ENCODE measurements at regions not wholly inside any gene's neighbourhood (a gene's known extent, or its start where the extent isn't known, plus 50 kb on each side); places are given as distances from the start of the nearest gene placed in this dataset.

DNA sequence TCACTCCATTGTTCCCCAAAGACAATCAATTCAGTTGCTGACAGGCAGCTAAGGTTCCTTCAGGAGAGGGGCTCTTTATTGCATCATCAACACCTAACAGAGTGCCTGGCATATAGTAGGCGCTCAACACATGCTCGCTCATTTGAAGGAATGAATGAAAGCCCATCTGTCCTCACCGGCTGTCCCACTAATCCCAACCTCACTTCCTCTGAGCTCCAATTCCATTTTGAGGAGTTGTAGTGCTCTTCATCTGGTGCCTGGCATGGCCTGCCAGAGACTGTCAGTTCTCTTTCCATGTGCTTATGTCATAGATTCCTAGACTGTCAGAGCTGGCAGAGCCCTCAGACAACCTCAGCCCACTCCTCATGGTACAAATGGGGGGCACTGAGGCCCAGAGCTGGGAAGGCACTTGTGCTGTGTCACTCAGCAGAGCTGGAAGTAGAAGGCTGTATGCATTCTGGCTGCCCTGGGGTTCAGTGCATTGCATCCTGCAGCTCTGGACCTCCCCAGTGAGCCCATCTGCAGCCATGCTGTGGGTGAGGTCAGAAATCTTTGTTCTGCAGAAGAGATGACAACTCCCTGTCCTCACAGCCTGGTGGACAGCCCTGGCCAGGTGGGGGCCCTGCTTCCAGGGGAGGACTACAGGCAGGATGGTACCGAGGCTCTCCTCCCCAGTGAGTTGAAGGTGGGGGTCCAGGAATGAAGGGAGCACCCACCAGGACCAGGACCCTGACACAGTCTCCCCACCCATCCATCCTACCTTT, 134.9 kb upstream of the PJA1 start:
- DNase-seq: no peak

DNA sequence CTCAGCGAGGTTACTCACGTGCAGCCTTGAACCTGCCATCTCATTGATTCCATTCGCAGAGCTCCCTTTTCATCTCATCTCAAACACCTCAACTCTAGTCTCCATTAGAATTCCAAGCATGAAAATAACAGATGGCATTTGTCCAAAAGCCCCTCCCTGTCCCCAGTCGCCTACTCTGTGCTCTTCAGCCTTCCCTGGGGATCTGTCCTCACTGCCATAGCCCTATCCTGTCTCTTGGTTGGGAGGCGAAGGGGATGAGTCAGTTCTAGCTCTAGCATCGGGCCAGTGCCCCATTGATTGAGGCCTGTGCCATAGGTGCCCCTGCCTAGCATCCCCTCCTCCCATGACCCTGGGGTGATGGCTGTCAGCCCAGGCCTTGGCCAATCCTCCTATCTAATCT, 134.0 kb upstream of the PJA1 start:
- no peak for DNase-seq

DNA sequence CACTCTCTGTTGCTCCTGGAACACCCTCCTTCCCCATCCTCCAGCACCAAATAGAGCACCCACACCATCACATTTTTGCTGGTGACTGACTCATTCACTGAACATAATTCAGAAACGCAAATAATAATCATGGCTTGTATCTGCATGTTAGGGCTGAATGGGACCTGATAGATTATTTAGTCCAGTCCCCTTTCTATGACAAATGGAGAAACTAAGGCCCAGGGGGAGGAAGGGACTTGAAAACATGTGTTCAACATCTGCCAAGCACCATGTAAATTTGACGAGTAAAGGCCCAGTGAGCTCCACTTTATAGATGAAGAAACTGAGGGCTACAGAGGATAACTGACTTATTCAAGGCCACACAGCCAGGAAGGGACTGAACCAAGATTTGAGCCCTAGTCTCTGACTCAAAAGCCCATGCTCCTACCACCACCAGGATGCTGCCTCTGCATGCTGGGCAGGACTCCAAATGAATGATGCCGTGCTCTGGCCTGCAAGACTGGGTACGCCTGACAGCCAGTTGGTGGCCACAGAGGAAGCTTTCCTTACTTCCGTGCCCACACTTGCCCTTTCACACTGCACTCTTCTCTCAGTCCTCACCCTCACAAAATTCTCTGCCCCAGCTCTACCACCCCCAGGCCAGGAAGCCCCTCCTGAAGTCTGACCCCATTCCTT, 133.3 kb upstream of the PJA1 start:
- no peak for DNase-seq

DNA sequence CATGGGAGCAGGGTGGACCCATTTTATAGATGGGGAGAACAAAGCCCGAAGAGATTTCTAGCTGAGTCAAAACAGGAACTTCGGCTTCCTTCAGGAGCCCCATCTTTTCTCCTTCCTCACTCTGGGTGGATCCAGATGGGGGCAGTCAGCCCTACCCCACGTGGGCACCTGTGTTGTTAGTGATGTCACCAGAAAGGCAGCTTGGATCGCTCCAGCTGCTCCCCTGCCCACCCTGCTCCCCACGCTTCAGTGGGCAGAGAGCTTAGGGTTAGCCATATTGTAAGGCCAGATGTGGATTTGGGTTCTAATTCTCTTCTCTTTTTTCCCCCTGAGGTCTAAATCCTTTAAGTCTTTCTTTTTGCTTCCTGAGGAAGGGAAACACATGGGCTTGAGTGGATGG, 132.3 kb upstream of the PJA1 start:
- no peak for DNase-seq

DNA sequence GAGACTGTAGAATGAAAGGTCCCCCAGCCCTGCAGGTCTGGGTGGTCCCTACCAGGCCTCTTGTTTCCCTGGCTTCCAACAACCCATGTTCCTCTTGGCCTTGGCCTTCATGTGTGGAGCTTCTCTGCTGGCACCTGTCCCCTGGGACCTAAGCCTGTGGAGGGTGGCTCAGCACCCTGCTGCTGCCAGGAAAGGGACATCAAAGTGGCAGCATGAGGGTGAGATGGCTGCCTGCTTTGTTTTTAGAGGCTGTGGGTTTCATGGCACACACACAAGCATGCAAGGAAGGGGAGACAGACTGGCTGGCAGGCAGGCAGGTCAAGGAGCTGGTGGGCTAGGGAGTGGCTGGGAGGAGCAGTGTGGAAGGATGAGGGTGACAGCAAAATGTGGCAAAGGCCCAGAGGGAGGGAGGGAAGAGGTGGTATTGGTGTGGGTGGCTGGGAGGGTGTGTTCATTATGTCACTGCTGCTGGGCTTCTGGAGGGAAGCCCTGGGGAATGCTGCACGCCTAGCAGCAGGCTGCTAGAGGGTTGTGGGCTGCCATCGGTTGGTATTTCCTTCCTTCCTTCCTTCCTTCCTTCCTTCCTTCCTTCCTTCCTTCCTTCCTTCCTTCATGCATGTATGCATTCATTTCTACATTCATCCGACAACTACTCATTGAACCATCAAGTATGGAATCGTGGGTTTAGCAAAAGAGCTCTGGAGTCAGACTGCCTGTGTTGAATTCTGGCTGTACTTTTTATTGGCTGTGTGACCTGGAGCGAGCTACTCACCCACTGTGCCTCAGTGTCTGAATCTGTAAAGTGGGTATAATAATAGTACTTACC, 128.7 kb upstream of the PJA1 start:
- DNase-seq: no peak

DNA sequence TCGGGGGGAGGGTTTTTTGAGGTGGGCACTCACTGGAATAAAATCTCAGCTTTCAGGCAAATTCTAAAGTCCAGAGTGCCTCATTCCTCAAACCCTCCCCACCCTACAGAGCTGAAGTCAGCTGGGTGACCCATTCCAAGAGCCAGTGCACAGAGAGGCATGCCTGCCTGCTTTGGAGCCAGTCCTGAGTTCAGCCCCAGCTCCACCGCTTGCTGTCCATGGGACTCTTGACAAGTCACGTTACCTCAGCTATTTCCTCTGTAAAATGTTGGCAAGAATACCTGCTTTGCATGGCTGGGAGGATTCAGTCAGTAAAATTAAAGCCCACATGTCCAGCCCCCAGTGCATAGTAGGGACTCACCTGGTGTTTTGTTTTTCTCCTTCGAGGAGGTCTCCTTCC, 125.9 kb upstream of the PJA1 start:
- no peak for DNase-seq

DNA sequence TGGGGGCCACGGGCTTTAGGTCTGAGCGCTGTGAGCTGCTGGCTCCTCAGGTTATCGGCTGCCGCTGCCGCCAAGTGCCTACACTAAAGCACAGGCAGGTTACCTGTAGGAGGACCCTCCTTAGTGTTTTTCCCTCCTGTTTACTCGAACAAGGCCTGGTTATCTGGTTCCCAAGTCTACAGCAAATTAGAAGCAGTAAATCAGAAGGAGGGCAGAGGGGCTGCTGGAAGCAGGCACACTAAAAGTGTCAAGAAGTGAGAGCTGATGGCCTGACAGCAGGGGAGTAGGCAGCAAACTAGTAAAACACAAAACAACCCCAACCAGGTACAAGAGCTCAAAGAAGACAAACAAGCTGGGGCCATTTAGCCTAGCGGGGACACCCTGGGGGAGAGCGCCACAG, 125.0 kb upstream of the PJA1 start:
- no peak for DNase-seq

DNA sequence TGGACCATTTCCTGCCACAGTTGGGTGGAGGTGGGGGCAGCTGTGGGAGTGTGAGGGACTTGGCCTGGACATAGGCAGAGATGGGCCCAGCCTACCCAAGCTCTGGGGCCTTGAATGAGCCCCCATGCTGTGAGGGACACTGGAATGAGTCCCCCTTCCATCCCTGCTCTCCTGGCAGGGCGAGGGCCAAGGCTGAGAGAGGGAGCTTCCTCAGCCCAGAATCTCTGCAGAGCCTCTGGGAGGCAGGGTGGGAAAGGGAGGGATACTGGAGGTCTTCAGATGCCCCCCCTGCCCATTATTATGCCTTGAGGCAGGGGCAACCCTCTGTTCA, 124.5 kb upstream of the PJA1 start:
- DNase-seq: no peak

DNA sequence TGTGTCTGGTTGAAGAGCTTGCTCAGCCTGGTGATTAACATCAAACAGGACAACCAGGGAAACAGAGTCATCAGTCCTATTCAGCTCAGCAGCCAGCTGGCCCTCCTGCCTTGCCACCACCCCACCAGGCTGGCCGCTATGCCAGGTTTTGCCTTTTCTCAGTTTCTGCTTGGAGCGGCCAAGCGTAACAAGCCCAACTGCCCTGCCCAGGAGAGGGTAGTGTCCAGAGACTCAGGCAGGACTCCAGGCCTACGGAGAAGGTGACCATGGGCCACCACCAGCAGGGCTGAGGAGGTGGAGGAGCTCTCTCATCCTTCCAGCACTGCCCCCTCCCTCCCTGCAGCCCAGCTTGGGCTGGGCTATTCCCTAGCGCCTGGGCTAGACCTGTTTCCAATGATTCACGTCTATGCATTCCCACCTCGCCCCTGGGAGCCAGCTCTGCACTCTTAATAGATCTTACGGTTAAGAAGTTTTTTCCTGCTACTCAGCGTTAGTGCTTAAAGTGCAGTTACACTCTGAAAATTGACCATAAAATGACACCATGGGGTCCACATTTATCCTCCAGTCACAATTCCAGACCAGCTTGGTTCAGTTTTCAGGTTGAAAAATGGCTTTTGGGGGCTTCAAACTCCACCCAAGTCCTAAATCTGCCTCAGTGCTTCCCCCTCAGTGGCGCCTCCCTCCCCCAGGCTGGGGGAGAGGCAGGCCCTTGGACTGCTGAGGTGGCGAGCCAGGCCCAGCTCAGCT, 124.0 kb upstream of the PJA1 start:
- DNase-seq: no peak

DNA sequence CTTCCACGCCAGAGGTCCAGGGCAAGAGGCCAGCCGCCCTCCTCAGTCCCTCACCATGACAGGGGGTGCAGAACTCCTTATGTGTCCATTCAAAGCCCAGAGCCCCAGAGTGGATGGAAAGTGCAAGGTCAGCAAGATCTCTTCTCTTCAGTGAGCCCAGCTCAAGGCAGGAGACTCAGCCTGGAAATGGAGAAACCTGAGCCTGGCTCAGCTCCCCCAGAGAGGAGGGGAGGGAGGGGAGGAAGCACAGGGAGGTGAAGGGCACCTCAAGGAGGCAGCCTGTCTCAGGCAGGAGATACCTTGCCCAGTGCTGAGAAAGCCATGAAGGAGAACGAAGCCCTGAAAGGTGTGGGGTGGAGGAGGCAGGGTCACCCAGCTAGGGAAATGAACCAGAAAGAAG, 121.8 kb upstream of the PJA1 start:
- DNase-seq: no peak

DNA sequence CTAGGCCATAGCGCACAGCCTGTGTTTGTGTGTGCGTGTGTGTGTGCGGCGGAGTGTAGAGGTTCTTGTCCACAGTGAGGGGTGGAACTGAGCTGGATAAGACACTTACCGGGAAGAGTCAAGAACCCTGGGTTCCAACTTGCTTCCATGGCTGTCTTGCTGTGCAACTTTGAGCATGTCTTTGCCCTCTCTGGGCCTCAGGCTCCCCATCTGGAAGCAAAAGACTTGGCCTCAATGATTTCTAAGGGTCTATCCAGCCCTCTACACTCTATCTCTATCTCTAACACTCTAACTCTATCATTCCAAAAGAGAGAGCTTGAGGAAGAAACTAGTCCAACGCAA, 121.3 kb upstream of the PJA1 start:
- DNase-seq: no peak

DNA sequence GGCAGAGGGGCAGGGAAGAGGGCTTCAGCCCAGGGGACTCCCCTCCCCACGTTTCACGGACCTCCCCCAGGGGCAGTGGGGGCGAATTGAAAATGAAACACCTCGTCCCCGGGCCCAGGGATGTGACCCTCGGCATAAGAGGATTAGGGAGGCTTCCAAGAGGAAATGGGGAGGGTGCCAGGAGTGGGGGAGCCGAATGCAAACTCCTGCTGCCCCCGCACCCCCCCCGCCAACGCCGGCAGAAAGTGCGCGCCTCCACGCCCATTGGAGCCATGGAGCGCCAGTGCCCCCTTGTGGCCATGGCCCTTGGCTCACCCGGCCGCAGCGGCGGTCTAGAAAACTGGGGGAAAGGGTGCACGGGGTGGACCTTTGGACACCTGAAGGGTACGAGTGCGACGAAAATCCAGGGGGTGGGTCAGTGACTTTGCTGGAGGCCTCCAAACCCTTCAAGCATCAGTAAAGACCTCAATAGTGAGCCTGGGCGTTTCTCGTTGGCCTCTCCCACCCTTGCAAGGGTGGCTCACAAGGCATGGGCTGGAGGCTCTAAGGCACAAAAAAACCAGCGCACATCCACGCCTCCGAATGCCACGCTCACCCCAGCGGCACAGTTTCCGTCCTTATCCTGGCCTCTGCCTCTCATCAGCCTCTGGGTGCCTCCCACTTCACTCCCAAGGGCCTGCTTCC, 120.8 kb upstream of the PJA1 start:
- peak; percentile 32 for DNase-seq

DNA sequence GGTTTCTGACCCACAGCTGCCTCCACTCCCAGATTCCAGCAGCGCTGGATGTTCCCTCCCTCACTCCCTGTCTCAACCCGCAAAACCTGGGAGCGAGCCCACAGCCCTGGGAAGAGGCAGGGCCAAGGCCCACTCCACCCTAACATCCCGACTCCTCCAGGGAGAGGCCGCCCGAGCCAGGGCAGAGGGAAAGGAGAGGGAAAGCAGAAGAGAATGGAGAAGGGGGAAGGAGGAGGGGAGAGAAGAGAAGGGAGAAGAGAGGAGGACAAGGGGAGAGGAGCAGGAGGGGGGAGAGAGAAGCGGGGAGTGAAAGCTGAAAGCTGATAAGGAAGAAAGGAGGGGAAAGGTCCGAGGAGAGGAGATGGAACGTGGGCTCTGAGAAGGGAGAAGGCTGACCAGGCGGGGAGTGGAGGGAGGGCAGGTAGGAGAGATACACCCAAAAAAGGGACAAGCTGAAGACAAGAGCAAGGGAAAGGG, 120.2 kb upstream of the PJA1 start:
- DNase-seq: no peak

DNA sequence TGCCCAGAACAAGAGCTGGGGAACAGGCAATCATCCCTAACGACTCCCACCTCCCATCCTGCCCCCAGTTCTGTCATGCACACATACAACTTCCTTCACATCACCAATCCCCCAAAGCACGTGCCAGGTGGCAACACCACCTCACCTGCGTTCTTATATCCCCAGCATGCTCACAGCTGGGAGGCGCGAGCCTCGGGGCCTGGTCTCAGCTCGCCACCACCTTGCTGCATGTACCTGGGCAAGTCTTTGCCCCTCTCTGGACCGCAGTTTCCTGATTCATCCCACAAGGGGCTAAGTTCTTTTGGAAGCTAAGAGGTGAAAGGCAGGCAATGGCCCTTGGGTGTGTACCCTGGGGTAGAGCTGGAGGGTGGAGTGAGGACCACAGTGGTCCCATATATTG, 119.2 kb upstream of the PJA1 start:
- no peak for DNase-seq

DNA sequence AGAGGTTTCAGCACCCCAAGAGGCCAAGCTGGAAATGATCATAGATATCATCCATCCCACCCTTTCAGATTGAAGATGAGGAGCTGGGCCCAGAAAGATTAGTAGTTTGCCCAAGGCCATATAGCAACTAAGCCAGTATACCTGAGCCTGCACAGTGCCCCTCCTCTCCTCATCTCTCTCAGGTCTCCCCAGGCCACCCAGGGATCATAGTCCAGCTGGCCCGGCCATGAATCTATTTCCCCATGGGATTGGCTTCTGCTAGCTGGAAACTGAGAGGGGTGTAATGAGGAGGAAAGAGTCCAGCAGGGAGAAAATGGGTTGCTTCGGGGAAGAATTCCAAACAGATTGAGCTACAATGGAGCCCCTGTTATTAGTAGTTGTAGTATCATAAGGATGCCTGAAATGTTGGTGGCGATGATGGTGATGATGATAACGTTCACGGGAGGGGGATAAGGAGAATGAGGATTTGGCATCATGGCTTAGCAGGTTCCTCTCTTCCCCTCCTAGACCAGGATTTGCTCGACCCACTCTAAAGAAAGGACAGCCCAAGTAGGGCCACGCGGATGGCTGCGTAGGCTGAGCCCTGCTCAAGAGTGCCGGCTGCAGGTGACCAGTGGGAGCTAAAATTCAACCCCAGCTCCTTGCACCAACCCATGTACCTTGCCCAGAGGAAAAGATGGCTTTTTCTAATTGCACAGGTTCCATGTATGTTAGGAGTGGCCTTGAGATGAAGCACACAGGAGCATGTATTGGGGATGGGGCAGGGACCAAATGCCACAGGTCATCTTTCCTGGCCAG, 117.8 kb upstream of the PJA1 start:
- DNase-seq: no peak

DNA sequence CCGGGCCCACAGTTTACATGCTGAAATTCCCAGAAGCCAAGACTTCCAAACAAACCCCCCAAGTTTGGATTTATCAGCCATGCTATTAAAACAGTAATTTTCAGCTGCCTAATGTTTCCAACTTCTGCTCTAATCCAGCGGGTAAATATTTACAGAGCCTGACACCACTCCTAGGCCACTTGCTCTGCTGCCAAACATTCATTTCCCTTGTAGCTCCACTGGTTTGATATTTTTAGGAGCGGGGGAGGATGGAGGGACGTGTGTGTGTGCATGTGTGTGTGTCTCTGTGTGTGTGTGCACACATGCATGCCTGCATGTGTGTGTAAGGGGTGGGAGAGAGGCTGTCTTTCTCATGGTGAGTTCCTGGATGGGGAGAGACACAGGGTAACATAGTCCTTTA, 115.7 kb upstream of the PJA1 start:
- no peak for DNase-seq

DNA sequence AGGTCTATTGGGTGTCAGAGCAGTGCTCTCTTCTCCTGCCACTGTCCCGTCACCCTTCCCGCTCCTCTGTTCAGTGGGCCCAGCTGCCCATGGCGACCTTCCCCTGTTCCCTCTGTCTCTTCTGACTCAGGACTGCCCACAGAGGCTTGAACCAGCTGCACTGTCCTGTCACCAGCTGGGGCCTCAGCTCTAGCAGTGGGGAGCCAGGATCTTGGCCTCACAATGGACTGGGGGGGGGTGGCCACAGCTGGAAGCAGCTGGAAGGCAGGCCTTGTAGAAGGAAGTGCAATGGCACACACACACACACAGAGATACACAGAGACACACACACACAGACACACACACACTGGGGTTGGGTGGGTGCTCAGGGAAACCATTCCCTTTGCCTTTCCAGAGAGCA, 114.0 kb upstream of the PJA1 start:
- no peak for DNase-seq

DNA sequence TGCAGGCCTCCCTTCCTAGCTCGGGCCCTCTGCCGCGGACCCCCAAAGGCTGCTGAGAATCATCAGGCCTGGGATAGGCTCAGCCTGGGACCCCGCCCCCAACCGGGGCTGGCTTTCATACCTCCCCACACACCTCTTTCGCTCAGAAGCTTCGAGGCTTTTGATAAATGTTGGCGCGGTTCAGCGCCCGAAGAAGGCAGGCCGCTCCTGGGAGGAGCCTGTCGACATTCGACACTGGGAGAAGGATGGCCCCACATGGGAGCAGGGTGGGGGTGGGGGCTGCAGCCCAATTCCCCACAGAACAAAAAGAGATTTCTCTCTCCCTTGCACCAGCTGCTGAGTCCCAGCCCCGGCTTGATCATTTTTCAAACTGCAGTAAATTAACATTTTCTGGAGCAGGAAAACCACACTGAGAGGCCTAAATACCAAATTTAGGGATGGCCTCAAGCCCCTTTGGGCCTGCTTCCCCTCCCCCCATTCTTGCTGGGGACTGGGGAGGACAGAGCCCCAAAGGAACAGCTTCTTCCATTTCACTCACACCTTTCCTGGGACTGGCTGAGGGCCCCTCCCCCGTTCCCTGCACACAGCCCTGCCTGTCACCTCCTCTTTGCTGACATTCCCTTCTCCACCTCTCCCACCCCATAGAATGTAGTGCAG, 112.9 kb upstream of the PJA1 start:
- DNase-seq: no peak

DNA sequence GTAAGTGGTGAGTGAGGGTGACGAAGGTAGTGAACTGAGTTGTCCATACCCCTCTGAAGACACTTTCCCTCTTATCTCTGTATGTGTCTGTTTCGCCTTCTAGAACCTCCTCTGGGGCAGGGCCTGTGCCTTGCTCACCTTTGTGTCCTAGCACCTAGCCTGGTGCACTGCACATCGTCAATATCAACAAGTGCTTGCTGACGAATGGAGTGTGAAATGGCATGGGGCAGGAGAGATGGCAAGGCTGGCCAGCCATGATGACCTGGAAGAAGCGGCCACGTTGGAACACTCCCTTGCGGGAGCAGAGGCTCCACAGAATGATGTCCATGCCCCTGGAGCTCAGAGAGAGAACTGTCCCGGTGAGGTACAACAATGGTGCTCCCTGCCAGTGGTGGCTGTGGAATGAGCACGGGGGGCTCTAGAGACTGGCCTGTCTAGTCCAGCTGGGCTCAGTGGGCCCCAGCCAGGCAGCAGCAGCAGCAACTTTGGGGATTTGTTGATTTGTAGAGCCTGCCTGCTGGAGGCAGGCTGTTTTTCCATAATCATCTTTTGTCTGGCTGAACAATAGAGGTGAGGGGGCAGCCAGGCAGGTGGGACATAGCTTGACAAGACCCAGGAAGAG, 112.2 kb upstream of the PJA1 start:
- DNase-seq: no peak

DNA sequence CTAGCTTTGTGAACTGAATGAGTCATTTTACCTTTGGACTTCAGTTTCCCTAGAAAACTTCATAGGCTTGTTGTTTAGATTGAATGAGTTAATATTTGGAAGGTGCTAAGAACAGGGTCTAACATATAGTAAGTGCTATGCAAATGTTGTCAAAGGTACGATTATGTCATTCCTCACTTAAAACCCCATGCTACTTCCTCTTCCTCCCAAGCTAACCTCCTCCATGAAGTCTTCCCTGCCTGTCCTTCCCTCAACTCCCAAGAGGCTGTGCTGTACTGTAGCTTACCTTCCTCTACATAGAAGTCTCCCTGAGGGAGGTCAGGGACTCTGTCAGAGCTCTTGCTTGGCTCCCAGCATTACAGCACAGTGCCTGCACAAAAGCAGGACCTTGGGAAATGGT, 103.4 kb upstream of the PJA1 start:
- DNase-seq: no peak

DNA sequence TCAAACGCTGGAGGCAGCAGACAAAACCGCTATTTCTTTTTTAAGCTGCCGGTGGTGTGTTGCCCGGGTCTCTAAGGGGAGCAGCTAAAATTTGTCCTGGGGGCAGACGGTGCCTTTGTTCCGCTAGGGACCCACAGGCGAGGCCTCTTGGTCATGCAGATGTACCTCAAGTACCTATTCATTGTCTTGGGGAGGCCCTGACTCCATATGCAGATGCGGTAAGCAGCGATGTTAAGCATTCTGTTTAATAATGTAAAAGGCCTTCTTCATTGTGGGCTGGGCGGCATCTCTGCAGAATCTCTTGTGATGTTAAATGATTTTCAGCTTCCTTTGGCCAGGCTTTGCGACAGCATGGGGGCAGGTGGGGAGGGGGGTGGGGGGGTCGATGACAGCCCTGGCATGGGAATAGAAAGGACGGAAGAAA, 98.9 kb upstream of the PJA1 start:
- no peak for DNase-seq

Data from NCI-H2227 treated with DMSO at 0.1 percent for 48 hours (cell line).